HEK293 (cell line): ENCODE measurements at regions not wholly inside any gene's neighbourhood (a gene's known extent, or its start where the extent isn't known, plus 50 kb on each side); places are given as distances from the start of the nearest gene placed in this dataset.

Experiments used
- KLF16 ChIP-seq: fragments of 450-650 bp; formaldehyde crosslinking; IDR thresholded peaks from 2 replicates; pipeline ENCODE4 v1.5.1; 2017; ENCODE audit warnings: missing biosample characterization, missing genetic modification characterization
- ZNF529 ChIP-seq: fragments of 450-650 bp; formaldehyde crosslinking; IDR thresholded peaks from 2 replicates; pipeline ENCODE4 v1.5.1; 2017; ENCODE audit warnings: missing genetic modification characterization, missing biosample characterization; ENCODE audit not compliant: insufficient replicate concordance
- TF ChIP-seq, protein P1 (sequence below): fragments of 450-650 bp; formaldehyde crosslinking; conservative IDR thresholded peaks from 2 replicates; pipeline ENCODE4 v1.5.1; 2016; ENCODE audit warnings: low read depth, missing biosample characterization, missing genetic modification characterization

DNA sequence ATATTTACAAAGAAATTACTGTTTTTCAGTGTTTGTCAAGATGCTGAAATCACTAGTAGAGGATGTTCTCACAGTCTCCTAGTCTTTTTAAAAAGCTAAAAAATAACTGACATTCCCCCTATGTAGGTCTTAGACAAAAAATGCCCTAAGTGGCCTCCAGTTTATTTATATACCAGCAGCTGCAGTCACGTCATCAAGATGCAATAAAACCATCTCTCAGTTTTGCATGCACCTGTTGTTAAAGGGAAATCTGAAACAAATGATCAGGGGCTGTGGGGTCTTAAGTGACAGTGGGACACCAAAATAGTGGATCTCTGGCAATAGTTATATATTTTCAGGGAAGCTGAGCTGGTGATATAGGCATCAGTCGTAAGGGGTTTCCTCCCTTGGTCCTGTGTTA is 146.5 kb upstream of the ARPP21 start:
- TF ChIP-seq ZNF529 = no peak
- TF ChIP-seq, protein P1, sequence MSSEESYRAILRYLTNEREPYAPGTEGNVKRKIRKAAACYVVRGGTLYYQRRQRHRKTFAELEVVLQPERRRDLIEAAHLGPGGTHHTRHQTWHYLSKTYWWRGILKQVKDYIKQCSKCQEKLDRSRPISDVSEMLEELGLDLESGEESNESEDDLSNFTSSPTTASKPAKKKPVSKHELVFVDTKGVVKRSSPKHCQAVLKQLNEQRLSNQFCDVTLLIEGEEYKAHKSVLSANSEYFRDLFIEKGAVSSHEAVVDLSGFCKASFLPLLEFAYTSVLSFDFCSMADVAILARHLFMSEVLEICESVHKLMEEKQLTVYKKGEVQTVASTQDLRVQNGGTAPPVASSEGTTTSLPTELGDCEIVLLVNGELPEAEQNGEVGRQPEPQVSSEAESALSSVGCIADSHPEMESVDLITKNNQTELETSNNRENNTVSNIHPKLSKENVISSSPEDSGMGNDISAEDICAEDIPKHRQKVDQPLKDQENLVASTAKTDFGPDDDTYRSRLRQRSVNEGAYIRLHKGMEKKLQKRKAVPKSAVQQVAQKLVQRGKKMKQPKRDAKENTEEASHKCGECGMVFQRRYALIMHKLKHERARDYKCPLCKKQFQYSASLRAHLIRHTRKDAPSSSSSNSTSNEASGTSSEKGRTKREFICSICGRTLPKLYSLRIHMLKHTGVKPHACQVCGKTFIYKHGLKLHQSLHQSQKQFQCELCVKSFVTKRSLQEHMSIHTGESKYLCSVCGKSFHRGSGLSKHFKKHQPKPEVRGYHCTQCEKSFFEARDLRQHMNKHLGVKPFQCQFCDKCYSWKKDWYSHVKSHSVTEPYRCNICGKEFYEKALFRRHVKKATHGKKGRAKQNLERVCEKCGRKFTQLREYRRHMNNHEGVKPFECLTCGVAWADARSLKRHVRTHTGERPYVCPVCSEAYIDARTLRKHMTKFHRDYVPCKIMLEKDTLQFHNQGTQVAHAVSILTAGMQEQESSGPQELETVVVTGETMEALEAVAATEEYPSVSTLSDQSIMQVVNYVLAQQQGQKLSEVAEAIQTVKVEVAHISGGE (tag by site-specific recombination) = no peak
- TF ChIP-seq KLF16 (tag by site-specific recombination) = no peak
